GM12873 (cell line): ENCODE measurements at regions not wholly inside any gene's neighbourhood (a gene's known extent, or its start where the extent isn't known, plus 50 kb on each side); places are given as distances from the start of the nearest gene placed in this dataset.

Source experiments
- CTCF ChIP-seq: IDR thresholded peaks from 2 replicates; pipeline ENCODE4 v1.5.1; 2012; ENCODE audit warnings: low read depth, mild to moderate bottlenecking, moderate library complexity, low read length, control low read depth; ENCODE audit not compliant: insufficient read depth; ENCODE audit errors: missing control alignments

GRCh38 chr5:121763665-121764064, 88.0 kb upstream of the FTMT start:
- TF ChIP-seq CTCF, result no peak

- TF ChIP-seq CTCF, result no peak
Observed at GRCh38 chr5:121780406-121780805, 71.3 kb upstream of the FTMT start.

GRCh38 chr5:121783700-121784099, 68.0 kb upstream of the FTMT start:
- no peak for TF ChIP-seq CTCF

- no peak for TF ChIP-seq CTCF
Observed at GRCh38 chr5:121793791-121794190, 57.9 kb upstream of the FTMT start.

GRCh38 chr5:121795511-121795910, 56.2 kb upstream of the FTMT start:
- no peak for TF ChIP-seq CTCF

GRCh38 chr5:121797681-121798518, 53.8 kb upstream of the FTMT start:
- no peak for TF ChIP-seq CTCF
